Ovary (tissue), 7 donors: ENCODE measurements at regions not wholly inside any gene's neighbourhood (a gene's known extent, or its start where the extent isn't known, plus 50 kb on each side); places are given as distances from the start of the nearest gene placed in this dataset.
"Not testable (repeated sequence)": the region's sequence is repeated elsewhere in the genome, so short reads cannot be mapped to it uniquely, and the experiment has no call there.

ENCODE experiments used
- DNase-seq, 5 donors: peaks; one replicate each; pipeline ENCODE4 v3.0.0-alpha.2; 2019 to 2020
- H3K27ac ChIP-seq, 2 donors: fragments of 200-600 bp; one replicate each; pipeline versions ENCODE4 v1.5.1 to v1.8.0; 2019 to 2022
- H3K27me3 ChIP-seq: fragments of 200-600 bp; one replicate; pipeline ENCODE4 v1.8.0; 2022
- H3K36me3 ChIP-seq: fragments of 200-600 bp; sonication (generic); one replicate; pipeline ENCODE4 v1.5.1; 2019
- H3K4me1 ChIP-seq: one replicate; pipeline ENCODE4 v1.8.1; 2013; ENCODE audit warnings: mild to moderate bottlenecking, moderate library complexity; ENCODE audit not compliant: insufficient read depth
- H3K4me3 ChIP-seq: fragments of 200-600 bp; sonication (generic); one replicate; pipeline ENCODE4 v1.5.1; 2017
- H3K9me3 ChIP-seq, 2 donors: fragments of 200-600 bp in 1 of 2; sonication (generic) in 1 of 2; one replicate each; pipeline versions ENCODE4 v1.5.1 to v1.8.1; 2013 to 2019; ENCODE audit warnings: mild to moderate bottlenecking in 1 of 2, moderate library complexity in 1 of 2
- CTCF ChIP-seq, 3 donors: fragments of 450-650 bp in 2 of 3; fragments of 200-600 bp in 1 of 3; IDR thresholded peaks; one replicate each; pipeline versions ENCODE4 v1.5.1 to v1.8.0; 2016 to 2022; ENCODE audit warnings: antibody characterized with exemption in 3 of 3, mild to moderate bottlenecking in 1 of 3
- EP300 ChIP-seq: sonication (generic); formaldehyde crosslinking; IDR thresholded peaks from one replicate; pipeline ENCODE4 v1.6.1; 2017; ENCODE audit warnings: antibody characterized with exemption
- POLR2A ChIP-seq: fragments of 450-650 bp; IDR thresholded peaks from one replicate; pipeline ENCODE4 v1.6.1; 2017; ENCODE audit warnings: antibody characterized with exemption, mild to moderate bottlenecking, moderate library complexity
- WGBS, 3 donors: extraction: QIAGEN DNeasy Blood & Tissue Kit in 1 of 3; methylation state at CpG; one replicate each; pipeline versions ENCODE4 v1.1.5 to v1.1.7; 2013 to 2017; 5-methylcytosine and 5-hydroxymethylcytosine counted together
- intact Hi-C, 4 donors: fragments of 100-400 bp; cut with DNase I; formaldehyde crosslinking; loops; one replicate each; pipeline versions ENCODE4 v1.11.0 to v1.15.1; 2022 to 2023
- donor health status: DM: no; HTN: no; CAD: no; lungs with moderate emphysema.
- donor health status: DM: no; HTN: no; CAD: no.
- donor health status: Bipolar disorder and iron deficiency.
- donor health status: DM: no; HTN: no; CAD: no.
- donor health status: DM: yes; HTN: yes; CAD: no.

- Histone ChIP-seq H3K4me3 (no peak overlapping the region), H3K36me3 (no peaks in the 10 kb centered on the region), H3K27ac (no peak overlapping the region), H3K4me1 (peaks cover under 1% of the 10 kb centered on the region), H3K27me3 (no peaks in the 10 kb centered on the region), H3K9me3 (no peaks in the 10 kb centered on the region)
- DNase-seq: no peak
- intact Hi-C loops: loop anchor here in 1 of 4 donors (5.0 kb wide), 1 partner anchor 235 kb away; no protein-coding TSS in a partner anchor
- 92 to 95% (median 95%) methylated on average over 5 of the region's 5 CpGs for WGBS, 3 donors
- TF ChIP-seq CTCF (IDR thresholded peaks at IDR 0.05) (no peak), EP300 (no peak), POLR2A (no peak)
Measured at GRCh38 chr6:137712587-137712986, 154.5 kb upstream of the TNFAIP3 start.

- Histone ChIP-seq H3K27me3 (no peaks in the 10 kb centered on the region), H3K4me3 (no peak overlapping the region), H3K4me1 (no peaks in the 10 kb centered on the region), H3K36me3 (no peaks in the 10 kb centered on the region), H3K27ac (no peak overlapping the region), H3K9me3 (no peaks in the 10 kb centered on the region)
- DNase-seq: no peak
- intact Hi-C loops: loop anchor here in 1 of 4 donors (2.0 kb wide), 1 partner anchor 61 kb away; no protein-coding TSS in a partner anchor
- TF ChIP-seq EP300 (no peak), CTCF (IDR thresholded peaks at IDR 0.05) (no peak), POLR2A (no peak)
- 73 to 95% (median 83%) methylated on average over 4 of the region's 4 CpGs for WGBS, 3 donors
Measured at GRCh38 chr6:137715589-137716045, 151.4 kb upstream of the TNFAIP3 start.

GRCh38 chr6:137717074-137718073, 149.7 kb upstream of the TNFAIP3 start:
- WGBS, 3 donors: 89 to 92% (median 90%) methylated on average over 7 of the region's 7 CpGs
- Histone ChIP-seq H3K9me3 (no peaks in the 10 kb centered on the region), H3K36me3 (no peaks in the 10 kb centered on the region), H3K4me1 (no peaks in the 10 kb centered on the region), H3K27me3 (no peaks in the 10 kb centered on the region), H3K4me3 (no peak overlapping the region), H3K27ac (no peak overlapping the region)
- DNase-seq: no peak
- intact Hi-C loops: loop anchor here in 1 of 4 donors (2.0 kb wide), 1 partner anchor 59 kb away; no protein-coding TSS in a partner anchor
- TF ChIP-seq CTCF (IDR thresholded peaks at IDR 0.05): no peak
- no peak for TF ChIP-seq POLR2A
- TF ChIP-seq EP300: no peak

GRCh38 chr6:137718903-137719302, 148.2 kb upstream of the TNFAIP3 start:
- H3K36me3 ChIP-seq, H3K27me3 ChIP-seq, intact Hi-C loops, H3K27ac ChIP-seq, H3K9me3 ChIP-seq, H3K4me3 ChIP-seq, DNase-seq, H3K4me1 ChIP-seq: not testable (repeated sequence)
- WGBS, 3 donors: 94 to 96% (median 95%) methylated on average over 5 of the region's 5 CpGs
